ENCODE measurements at regions not wholly inside any gene's neighbourhood (a gene's known extent, or its start where the extent isn't known, plus 50 kb on each side); places are given as distances from the start of the nearest gene placed in this dataset.

GRCh38 chr6:164826831-164827468 lies 482.5 kb downstream of the C6orf118 start:
- TF ChIP-seq CTCF (optimal IDR thresholded peaks at IDR 0.05 in 1 of 3, IDR thresholded peaks at IDR 0.05 in 1 of 3, conservative IDR thresholded peaks at IDR 0.05 in 1 of 3; ENCODE audit: extremely low read depth in 1 of 3, insufficient read depth in 2 of 3, low read length in 3 of 3): no peak
- DNase-seq (ENCODE audit: low read depth, low spot score) (no peak), FAIRE-seq (no peak)
- no peak overlapping the region for H3K4me3 ChIP-seq (ENCODE audit: control insufficient read depth in 2 of 3, extremely low read depth in 1 of 3, insufficient read depth in 2 of 3, low read depth in 1 of 3, low read length in 3 of 3)
- H2AFZ ChIP-seq (ENCODE audit: control insufficient read depth, low read length): no peak overlapping the region
- peaks cover 6% of the 10 kb centered on the region for H3K9me3 ChIP-seq (ENCODE audit: control insufficient read depth, low read depth, low read length)
- H4K20me1 ChIP-seq (ENCODE audit: control insufficient read depth, extremely low read depth, insufficient read depth, low read length): no peaks in the 10 kb centered on the region
- no peak overlapping the region for H3K27ac ChIP-seq (ENCODE audit: control insufficient read depth, insufficient read depth, low read length)
- dilution Hi-C loops (cut with MboI; ENCODE audit: extremely low pct_ligation_motif_present, low sequenced_read_pairs): no loop called here
- no peaks in the 10 kb centered on the region for H3K4me1 ChIP-seq (ENCODE audit: control insufficient read depth, extremely low read depth, insufficient read depth, low read length)
- H3K79me2 ChIP-seq (ENCODE audit: control insufficient read depth, insufficient read depth, low read length): no peaks in the 10 kb centered on the region
- no peak overlapping the region for H3K4me2 ChIP-seq (ENCODE audit: control insufficient read depth, extremely low read depth, insufficient read depth, low read depth, low read length)
- H3K36me3 ChIP-seq (ENCODE audit: control insufficient read depth in 2 of 2, extremely low read depth in 1 of 2, insufficient read depth in 2 of 2, low read length in 2 of 2): no peaks in the 10 kb centered on the region
- H3K9ac ChIP-seq (ENCODE audit: control insufficient read depth, extremely low read depth, insufficient read depth, low read length): no peak overlapping the region
- H3K9me1 ChIP-seq (ENCODE audit: control insufficient read depth, extremely low read depth, insufficient read depth, low read length): no peaks in the 10 kb centered on the region
- H3K27me3 ChIP-seq (ENCODE audit: control insufficient read depth, extremely low read depth, insufficient read depth, low read length): no peaks in the 10 kb centered on the region

DNA sequence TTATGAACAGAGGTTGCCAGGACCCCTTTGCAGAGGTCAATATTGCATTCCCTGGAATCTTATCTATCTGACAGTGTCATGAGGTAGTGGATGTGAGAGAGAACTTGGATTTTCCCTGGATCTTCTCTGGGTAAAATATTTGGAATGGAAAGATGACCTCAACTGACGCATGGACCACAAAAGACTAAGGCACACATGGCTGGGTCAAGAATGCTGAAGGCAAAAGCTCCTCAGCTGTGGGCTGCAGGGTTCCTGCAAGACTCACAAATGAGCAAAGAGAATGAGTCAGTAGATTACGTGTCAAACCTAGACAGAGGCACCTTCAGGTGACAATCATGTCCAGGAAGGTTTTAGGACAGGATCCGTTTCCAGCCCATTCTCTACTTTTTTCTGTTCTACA lies 484.0 kb downstream of the C6orf118 start:
- H4K20me1 ChIP-seq (ENCODE audit: control insufficient read depth, extremely low read depth, insufficient read depth, low read length): no peaks in the 10 kb centered on the region
- H3K27me3 ChIP-seq (ENCODE audit: control insufficient read depth, extremely low read depth, insufficient read depth, low read length): no peaks in the 10 kb centered on the region
- no peaks in the 10 kb centered on the region for H3K9me1 ChIP-seq (ENCODE audit: control insufficient read depth, extremely low read depth, insufficient read depth, low read length)
- H3K9me3 ChIP-seq (ENCODE audit: control insufficient read depth, low read depth, low read length): peaks cover 6% of the 10 kb centered on the region
- H3K4me2 ChIP-seq (ENCODE audit: control insufficient read depth, extremely low read depth, insufficient read depth, low read depth, low read length): no peak overlapping the region
- H3K4me1 ChIP-seq (ENCODE audit: control insufficient read depth, extremely low read depth, insufficient read depth, low read length): no peaks in the 10 kb centered on the region
- no peaks in the 10 kb centered on the region for H3K36me3 ChIP-seq (ENCODE audit: control insufficient read depth in 2 of 2, extremely low read depth in 1 of 2, insufficient read depth in 2 of 2, low read length in 2 of 2)
- TF ChIP-seq EZH2 (IDR thresholded peaks at IDR 0.05; ENCODE audit: low read length) (no peak), CTCF (optimal IDR thresholded peaks at IDR 0.05 in 1 of 3, IDR thresholded peaks at IDR 0.05 in 1 of 3, conservative IDR thresholded peaks at IDR 0.05 in 1 of 3; ENCODE audit: extremely low read depth in 1 of 3, insufficient read depth in 2 of 3, low read length in 3 of 3) (no peak)
- DNase-seq (ENCODE audit: low read depth, low spot score) (no peak), FAIRE-seq (no peak)
- H3K79me2 ChIP-seq (ENCODE audit: control insufficient read depth, insufficient read depth, low read length): no peaks in the 10 kb centered on the region
- no peak overlapping the region for H3K4me3 ChIP-seq (ENCODE audit: control insufficient read depth in 2 of 3, extremely low read depth in 1 of 3, insufficient read depth in 2 of 3, low read depth in 1 of 3, low read length in 3 of 3)
- H2AFZ ChIP-seq (ENCODE audit: control insufficient read depth, low read length): no peak overlapping the region
- no peak overlapping the region for H3K9ac ChIP-seq (ENCODE audit: control insufficient read depth, extremely low read depth, insufficient read depth, low read length)
- dilution Hi-C loops (cut with MboI; ENCODE audit: extremely low pct_ligation_motif_present, low sequenced_read_pairs): no loop called here
- H3K27ac ChIP-seq (ENCODE audit: control insufficient read depth, insufficient read depth, low read length): no peak overlapping the region

All from keratinocyte (primary cell).